ENCODE measurements at regions not wholly inside any gene's neighbourhood (a gene's known extent, or its start where the extent isn't known, plus 50 kb on each side); places are given as distances from the start of the nearest gene placed in this dataset.
"Not testable (repeated sequence)": the region's sequence is repeated elsewhere in the genome, so short reads cannot be mapped to it uniquely, and the experiment has no call there.

DNA sequence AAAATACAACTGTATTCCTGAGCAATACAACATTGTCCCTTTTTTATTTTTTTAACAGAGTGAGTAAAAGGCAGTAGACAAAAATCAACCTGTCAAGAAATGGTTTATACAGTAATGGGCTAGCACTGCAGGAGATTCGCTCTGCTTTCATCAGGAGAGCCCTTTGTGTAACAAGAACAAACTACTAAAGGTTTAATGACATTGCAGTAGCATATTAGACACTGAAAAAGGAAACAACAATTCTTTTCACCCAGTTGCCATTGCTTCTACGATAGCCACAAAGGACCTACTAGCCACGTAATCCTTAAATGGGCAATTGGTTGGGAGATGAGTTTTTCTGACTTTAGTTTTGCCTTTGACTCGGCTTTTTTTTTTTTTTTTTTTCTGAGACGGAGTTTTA, 319.8 kb upstream of the TRPM3 start:
- Histone ChIP-seq H3K4me3 (no peak overlapping the region), H3K4me1 (no peaks in the 10 kb centered on the region), H3K27me3 (ENCODE audit: low read depth) (peaks cover 13% of the 10 kb centered on the region), H3K27ac (no peak overlapping the region), H3K36me3 (no peaks in the 10 kb centered on the region), H3K9me3 (no peaks in the 10 kb centered on the region)
- no peak for DNase-seq
- TF ChIP-seq, protein P1, sequence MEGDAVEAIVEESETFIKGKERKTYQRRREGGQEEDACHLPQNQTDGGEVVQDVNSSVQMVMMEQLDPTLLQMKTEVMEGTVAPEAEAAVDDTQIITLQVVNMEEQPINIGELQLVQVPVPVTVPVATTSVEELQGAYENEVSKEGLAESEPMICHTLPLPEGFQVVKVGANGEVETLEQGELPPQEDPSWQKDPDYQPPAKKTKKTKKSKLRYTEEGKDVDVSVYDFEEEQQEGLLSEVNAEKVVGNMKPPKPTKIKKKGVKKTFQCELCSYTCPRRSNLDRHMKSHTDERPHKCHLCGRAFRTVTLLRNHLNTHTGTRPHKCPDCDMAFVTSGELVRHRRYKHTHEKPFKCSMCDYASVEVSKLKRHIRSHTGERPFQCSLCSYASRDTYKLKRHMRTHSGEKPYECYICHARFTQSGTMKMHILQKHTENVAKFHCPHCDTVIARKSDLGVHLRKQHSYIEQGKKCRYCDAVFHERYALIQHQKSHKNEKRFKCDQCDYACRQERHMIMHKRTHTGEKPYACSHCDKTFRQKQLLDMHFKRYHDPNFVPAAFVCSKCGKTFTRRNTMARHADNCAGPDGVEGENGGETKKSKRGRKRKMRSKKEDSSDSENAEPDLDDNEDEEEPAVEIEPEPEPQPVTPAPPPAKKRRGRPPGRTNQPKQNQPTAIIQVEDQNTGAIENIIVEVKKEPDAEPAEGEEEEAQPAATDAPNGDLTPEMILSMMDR (IDR thresholded peaks at IDR 0.05): no peak
- ATAC-seq: no peak
- intact Hi-C loops (cut with DNase I): no loop called here

DNA sequence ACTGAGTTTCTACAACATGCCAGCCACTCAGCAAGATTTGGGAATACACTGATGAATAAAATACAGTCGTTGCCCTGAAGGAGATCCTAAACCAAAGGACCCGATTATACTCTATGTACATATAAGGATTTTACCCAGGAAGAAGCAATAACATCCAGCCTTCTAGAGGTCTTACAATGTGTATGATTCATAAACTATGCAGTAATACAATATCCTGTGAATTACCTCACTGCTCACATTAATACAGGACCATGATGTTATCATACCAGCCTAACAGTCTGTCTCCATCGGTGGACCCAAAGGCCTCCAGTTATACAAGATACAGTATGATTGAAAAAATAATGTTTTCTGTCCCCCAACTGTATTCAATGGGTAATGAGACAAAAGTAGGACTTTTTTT, 310.5 kb upstream of the TRPM3 start:
- no peak overlapping the region for H3K27ac ChIP-seq
- H3K27me3 ChIP-seq (ENCODE audit: low read depth): no peaks in the 10 kb centered on the region
- H3K4me3 ChIP-seq: no peak overlapping the region
- no peaks in the 10 kb centered on the region for H3K9me3 ChIP-seq
- no peaks in the 10 kb centered on the region for H3K36me3 ChIP-seq
- no peaks in the 10 kb centered on the region for H3K4me1 ChIP-seq
- ATAC-seq: no peak
- no peak for DNase-seq
- intact Hi-C loops (cut with DNase I): no loop called here
- TF ChIP-seq, protein P1 (IDR thresholded peaks at IDR 0.05): no peak

DNA sequence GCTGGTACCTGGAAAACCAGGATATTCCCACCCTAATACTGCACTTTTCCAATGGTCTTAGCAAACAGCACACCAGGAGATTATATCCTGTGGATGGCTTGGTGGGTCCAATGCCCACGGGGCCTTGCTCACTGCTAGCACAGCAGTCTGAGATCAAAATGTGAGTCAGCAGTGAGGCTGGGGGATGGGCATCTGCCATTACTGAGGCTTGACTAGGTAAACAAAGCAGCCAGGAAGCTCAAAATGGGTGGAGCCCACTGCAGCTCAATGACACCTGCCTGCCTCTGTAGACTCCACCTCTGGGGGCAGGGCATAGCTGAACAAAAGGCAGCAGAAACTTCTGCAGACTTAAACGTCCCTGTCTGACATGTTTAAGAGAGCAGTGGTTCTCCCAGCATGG, 285.9 kb upstream of the TRPM3 start:
- H3K9me3 ChIP-seq; DNase-seq; H3K27ac ChIP-seq; H3K4me3 ChIP-seq; intact Hi-C loops (cut with DNase I); H3K4me1 ChIP-seq; H3K36me3 ChIP-seq; ATAC-seq; H3K27me3 ChIP-seq (ENCODE audit: low read depth): not testable (repeated sequence)

DNA sequence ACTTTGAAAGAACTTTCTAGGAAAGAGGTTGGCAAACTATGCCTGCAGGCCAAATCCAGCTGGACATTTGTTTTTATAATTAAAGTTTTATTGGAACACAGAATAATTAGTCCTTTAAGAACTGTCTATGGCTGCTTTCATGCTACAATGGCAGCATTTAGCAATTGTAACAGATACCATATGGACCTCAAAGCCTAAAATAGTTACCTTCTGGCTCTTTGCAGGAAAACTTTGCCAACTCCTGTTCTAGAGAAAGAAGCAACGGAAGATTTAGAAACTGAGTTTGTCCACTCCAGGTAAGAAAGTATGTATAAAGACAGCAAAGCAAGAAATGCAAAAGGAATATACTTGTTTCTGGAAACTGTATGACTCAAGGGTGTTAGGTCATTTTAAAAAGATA, 281.7 kb upstream of the TRPM3 start:
- TF ChIP-seq, protein P1 (IDR thresholded peaks at IDR 0.05): no peak
- DNase-seq (no peak), ATAC-seq (no peak)
- no peaks in the 10 kb centered on the region for H3K4me1 ChIP-seq
- no peaks in the 10 kb centered on the region for H3K27me3 ChIP-seq (ENCODE audit: low read depth)
- no peaks in the 10 kb centered on the region for H3K9me3 ChIP-seq
- no peak overlapping the region for H3K4me3 ChIP-seq
- intact Hi-C loops (cut with DNase I): no loop called here
- no peak overlapping the region for H3K27ac ChIP-seq
- no peaks in the 10 kb centered on the region for H3K36me3 ChIP-seq

DNA sequence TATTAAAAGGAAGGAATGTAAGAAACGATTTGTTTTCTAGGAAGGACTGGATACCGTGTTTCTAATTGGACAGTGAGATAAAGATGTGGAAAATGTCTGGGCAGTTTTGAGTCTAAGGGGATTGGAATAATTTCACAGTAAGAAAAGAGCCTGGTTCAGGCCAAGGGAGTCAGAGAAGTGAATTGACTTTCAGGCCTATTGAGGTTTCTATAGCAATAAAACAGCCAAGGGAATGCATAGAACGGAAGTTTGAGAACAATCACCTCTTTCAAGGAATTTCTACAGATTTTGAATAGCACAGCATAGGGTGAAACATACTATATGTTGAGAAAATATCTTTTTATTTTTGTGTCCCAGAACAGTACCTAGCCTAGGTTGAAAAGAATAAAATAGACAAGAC, 271.6 kb upstream of the TRPM3 start:
- H3K9me3 ChIP-seq: no peaks in the 10 kb centered on the region
- no peak overlapping the region for H3K27ac ChIP-seq
- ATAC-seq (no peak), DNase-seq (no peak)
- no peaks in the 10 kb centered on the region for H3K36me3 ChIP-seq
- intact Hi-C loops (cut with DNase I): no loop called here
- no peak overlapping the region for H3K4me3 ChIP-seq
- H3K27me3 ChIP-seq (ENCODE audit: low read depth): no peaks in the 10 kb centered on the region
- TF ChIP-seq, protein P1 (IDR thresholded peaks at IDR 0.05): no peak
- no peaks in the 10 kb centered on the region for H3K4me1 ChIP-seq

DNA sequence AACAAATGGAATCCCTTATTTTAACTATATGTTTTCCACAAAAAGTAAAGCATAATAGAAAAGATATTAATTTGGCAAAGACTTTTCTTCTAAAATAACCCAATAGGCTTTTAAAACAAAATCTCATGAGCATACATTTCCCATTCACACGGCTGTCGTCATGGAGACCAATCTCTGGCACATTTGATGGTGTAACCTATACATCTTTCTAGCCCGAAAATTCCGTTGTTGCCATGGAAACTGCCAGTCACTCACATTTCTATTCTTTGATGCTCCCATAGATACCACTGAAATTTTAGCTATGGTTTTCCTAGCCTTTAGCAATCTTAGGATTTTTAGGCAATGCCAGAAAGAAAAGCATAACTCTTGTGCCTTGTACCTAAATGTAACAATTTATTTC, 262.9 kb upstream of the TRPM3 start:
- no peaks in the 10 kb centered on the region for H3K27me3 ChIP-seq (ENCODE audit: low read depth)
- H3K27ac ChIP-seq: no peak overlapping the region
- intact Hi-C loops (cut with DNase I): no loop called here
- no peaks in the 10 kb centered on the region for H3K9me3 ChIP-seq
- H3K36me3 ChIP-seq: no peaks in the 10 kb centered on the region
- no peak for DNase-seq
- ATAC-seq: no peak
- no peaks in the 10 kb centered on the region for H3K4me1 ChIP-seq
- no peak overlapping the region for H3K4me3 ChIP-seq
- TF ChIP-seq, protein P1 (IDR thresholded peaks at IDR 0.05): no peak
